Endothelial cell of umbilical vein (primary cell): ENCODE measurements at regions not wholly inside any gene's neighbourhood (a gene's known extent, or its start where the extent isn't known, plus 50 kb on each side); places are given as distances from the start of the nearest gene placed in this dataset.

Experiments used
- BruUV-seq: library from RNA; stranded (reverse); fragments of 400-500 nt; replicated peaks from 2 replicates; lab custom pipeline; 2021; lab: Mats Ljungman, UMichigan
- CTCF ChIA-PET: fragments of 300-600, 350-600 bp; sonication (Branson Sonifier 250); formaldehyde crosslinking; loops from one replicate; lab custom pipeline; 2021; ENCODE audit warnings: antibody characterized with exemption, inconsistent platforms; lab: Charles Lee
- POLR2A ChIA-PET: fragments of 300-600, 350-600 bp; sonication (Branson Sonifier 250); formaldehyde crosslinking; loops from one replicate; lab custom pipeline; 2021; ENCODE audit warnings: antibody characterized with exemption, inconsistent platforms; lab: Charles Lee
- DNase-seq: peaks from one replicate; pipeline ENCODE4 v3.0.0-alpha.2; 2011; ENCODE audit warnings: low read depth, low spot score
- FAIRE-seq: peaks from 2 replicates; lab custom pipeline; 2011; peaks lifted over from hg19 to GRCh38; lab: Jason Lieb, UNC
- H2AFZ ChIP-seq: 2 replicates; pipeline ENCODE4 v1.6.0; 2012; ENCODE audit warnings: low read depth, low read length, control low read depth, inconsistent platforms
- H3K27ac ChIP-seq: 2 replicates; pipeline ENCODE4 v1.5.1; 2011; ENCODE audit warnings: low read depth, mild to moderate bottlenecking, control low read depth, low read length, moderate library complexity; ENCODE audit not compliant: insufficient read depth
- H3K27me3 ChIP-seq, 2 experiments: 2 replicates each; pipeline versions ENCODE4 v1.6.0 to v1.6.1; 2011; ENCODE audit warnings: low read length in 2 of 2, mixed read lengths in 1 of 2; ENCODE audit not compliant: control insufficient read depth in 2 of 2, insufficient read depth in 2 of 2
- H3K36me3 ChIP-seq, 2 experiments: 2 replicates in 1 of 2; 3 replicates in 1 of 2; pipeline ENCODE4 v1.5.1; 2011; ENCODE audit warnings: low read length in 2 of 2, mild to moderate bottlenecking in 1 of 2, moderate library complexity in 1 of 2; ENCODE audit not compliant: control insufficient read depth in 2 of 2, insufficient read depth in 2 of 2; ENCODE audit errors: extremely low read depth in 1 of 2
- H3K4me1 ChIP-seq: 3 replicates; pipeline ENCODE4 v1.5.1; 2011; ENCODE audit warnings: mild to moderate bottlenecking, low read length; ENCODE audit not compliant: control insufficient read depth, insufficient read depth; ENCODE audit errors: extremely low read depth
- H3K4me2 ChIP-seq: 2 replicates; pipeline ENCODE4 v1.6.1; 2011; ENCODE audit warnings: low read length, control low read depth, mixed read lengths; ENCODE audit not compliant: insufficient read depth
- H3K4me3 ChIP-seq, 3 experiments: fragments of 200-600 bp in 1 of 3; sonication (generic), shearing (Covaris generic) in 1 of 3; replicated peaks in 1 of 3; 2 replicates each; pipeline ENCODE4 v1.5.1; 2011 to 2016; ENCODE audit warnings: control low read depth in 3 of 3, low read length in 3 of 3, mild to moderate bottlenecking in 2 of 3, inconsistent platforms in 1 of 3, low read depth in 1 of 3, moderate library complexity in 1 of 3; ENCODE audit not compliant: insufficient read depth in 1 of 3
- H3K79me2 ChIP-seq: 2 replicates; pipeline ENCODE4 v1.6.0; 2012; ENCODE audit warnings: low read length, inconsistent platforms; ENCODE audit not compliant: control insufficient read depth, insufficient read depth
- H3K9ac ChIP-seq: replicated peaks from 2 replicates; pipeline ENCODE3; 2011; ENCODE audit warnings: low read length, control low read depth; ENCODE audit not compliant: insufficient read depth; ENCODE audit errors: extremely low read depth
- H3K9me1 ChIP-seq: replicated peaks from 3 replicates; pipeline ENCODE4 v1.6.0; 2011; ENCODE audit warnings: mild to moderate bottlenecking, low read length; ENCODE audit not compliant: control insufficient read depth, insufficient read depth; ENCODE audit errors: extremely low read depth
- H3K9me3 ChIP-seq: replicated peaks from 2 replicates; pipeline ENCODE4 v1.5.1; 2012; ENCODE audit warnings: low read length, inconsistent platforms; ENCODE audit not compliant: control insufficient read depth, insufficient read depth
- H4K20me1 ChIP-seq: replicated peaks from 2 replicates; pipeline ENCODE3; 2011; ENCODE audit warnings: mild to moderate bottlenecking, low read length; ENCODE audit not compliant: control insufficient read depth, insufficient read depth; ENCODE audit errors: extremely low read depth
- CTCF ChIP-seq, 2 donors: IDR thresholded peaks; 1 replicate in 1 of 2; 2 replicates in 1 of 2; pipeline ENCODE4 v1.5.1; 2011; ENCODE audit warnings: low read length in 2 of 2, mild to moderate bottlenecking in 2 of 2, moderate library complexity in 2 of 2, control low read depth in 1 of 2, inconsistent platforms in 1 of 2, low read depth in 1 of 2; ENCODE audit not compliant: insufficient read depth in 1 of 2; ENCODE audit errors: extremely low read depth in 1 of 2
- EZH2 ChIP-seq: IDR thresholded peaks from 2 replicates; pipeline ENCODE4 v1.6.1; 2012; ENCODE audit warnings: borderline replicate concordance, low read depth, mild to moderate bottlenecking, moderate library complexity, low read length, inconsistent platforms; ENCODE audit not compliant: severe bottlenecking
- FOS ChIP-seq: IDR thresholded peaks from 2 replicates; pipeline ENCODE4 v1.6.1; 2011; ENCODE audit warnings: mild to moderate bottlenecking, low read length, moderate library complexity, borderline replicate concordance; ENCODE audit not compliant: insufficient read depth
- GATA2 ChIP-seq: IDR thresholded peaks from 2 replicates; pipeline ENCODE4 v1.7.0; 2011; ENCODE audit warnings: low read depth, mild to moderate bottlenecking, moderate library complexity, mixed read lengths, low read length; ENCODE audit not compliant: insufficient read length, insufficient read depth
- JUN ChIP-seq: IDR thresholded peaks from 2 replicates; pipeline ENCODE4 v1.6.1; 2011; ENCODE audit warnings: borderline replicate concordance, low read depth; ENCODE audit not compliant: insufficient read length, insufficient read depth
- MYC ChIP-seq: IDR thresholded peaks from one replicate; pipeline ENCODE4 v1.6.1; 2011; ENCODE audit warnings: mild to moderate bottlenecking, low read depth, low read length
- POLR2A ChIP-seq: IDR thresholded peaks from 2 replicates; pipeline ENCODE4 v1.6.1; 2012; ENCODE audit warnings: low read depth, mild to moderate bottlenecking, control low read depth, low read length
- POLR2AphosphoS5 ChIP-seq: IDR thresholded peaks from 2 replicates; pipeline ENCODE4 v1.6.1; 2012; ENCODE audit warnings: low read depth, mild to moderate bottlenecking, control low read depth, low read length, moderate library complexity; ENCODE audit not compliant: insufficient read depth
- dilution Hi-C: fragments of 300-500 bp; cut with MboI; formaldehyde crosslinking; loops from one replicate; pipeline ENCODE4 v1.15.0; 2019; ENCODE audit warnings: low sequenced_read_pairs; ENCODE audit not compliant: extremely low pct_ligation_motif_present
- intact Hi-C: fragments of 100-400 bp; cut with micrococcal nuclease; formaldehyde crosslinking; loops from one replicate; pipeline ENCODE4 v1.10.0; 2022

- H4K20me1 ChIP-seq, result no peaks in the 10 kb centered on the region
- no peaks in the 10 kb centered on the region for H3K9me1 ChIP-seq
- peaks cover 5% of the 10 kb centered on the region for H3K9me3 ChIP-seq
- POLR2A ChIA-PET, result no interaction called here
- BruUV-seq, result no TSS peak
- no peak overlapping the region for H2AFZ ChIP-seq
- TF ChIP-seq CTCF (IDR thresholded peaks at IDR 0.05; ENCODE audit: extremely low read depth in 1 of 2, insufficient read depth in 1 of 2, low read depth in 1 of 2, low read length in 2 of 2), result no peak
- no peak for TF ChIP-seq MYC
- no peak overlapping the region for H3K27ac ChIP-seq
- H3K4me1 ChIP-seq, result no peaks in the 10 kb centered on the region
- H3K27me3 ChIP-seq, result no peaks in the 10 kb centered on the region
- dilution Hi-C loops, result no loop called here
- CTCF ChIA-PET, result interaction anchor here (1.3 kb wide), 1 partner anchor 18 kb away, joined by 4 read pairs; no protein-coding TSS in a partner anchor
- no peak overlapping the region for H3K4me2 ChIP-seq
- H3K9ac ChIP-seq, result no peak overlapping the region
- intact Hi-C loops, result no loop called here
- no peaks in the 10 kb centered on the region for H3K36me3 ChIP-seq
- H3K4me3 ChIP-seq, result no peak overlapping the region
- no peak for DNase-seq
- H3K79me2 ChIP-seq, result no peaks in the 10 kb centered on the region
- no peak for FAIRE-seq
Observed at GRCh38 chr3:86379280-86379679, 611.7 kb downstream of the VGLL3 start.

DNA sequence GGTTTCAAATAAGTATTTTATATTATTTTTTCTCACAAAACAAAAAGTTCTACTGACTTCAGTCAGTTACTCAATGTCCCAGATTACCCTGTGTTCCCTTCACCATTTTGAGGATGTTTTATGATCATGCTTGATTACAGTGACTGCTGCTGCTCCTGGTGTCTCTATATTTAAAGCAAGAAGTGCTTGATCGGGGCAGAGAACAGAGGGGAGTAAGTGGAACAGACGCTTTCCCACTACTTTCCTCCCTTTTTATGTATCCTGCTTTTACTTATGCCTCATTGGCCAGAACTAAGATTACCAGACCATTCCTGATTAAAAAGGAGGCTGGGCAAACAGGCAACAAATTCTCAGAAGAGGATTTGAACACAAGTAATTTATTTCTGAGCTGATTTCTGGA is 612.1 kb downstream of the VGLL3 start:
- no TSS peak for BruUV-seq

More for the DNA sequence above, 612.1 kb downstream of the VGLL3 start:
- no peak for TF ChIP-seq JUN
- TF ChIP-seq MYC, result no peak
- no peak for TF ChIP-seq GATA2
- no peak for TF ChIP-seq EZH2
- no peak for TF ChIP-seq FOS
- TF ChIP-seq POLR2AphosphoS5, result no peak
- TF ChIP-seq CTCF (IDR thresholded peaks at IDR 0.05; ENCODE audit: extremely low read depth in 1 of 2, insufficient read depth in 1 of 2, low read depth in 1 of 2, low read length in 2 of 2), result no peak
- no peak for TF ChIP-seq POLR2A
- H3K27ac ChIP-seq, result no peak overlapping the region
- H3K4me3 ChIP-seq, result no peak overlapping the region
- H3K36me3 ChIP-seq, result no peaks in the 10 kb centered on the region
- no peaks in the 10 kb centered on the region for H3K4me1 ChIP-seq
- DNase-seq, result no peak
- POLR2A ChIA-PET, result no interaction called here
- dilution Hi-C loops, result no loop called here
- no peaks in the 10 kb centered on the region for H3K79me2 ChIP-seq
- H4K20me1 ChIP-seq, result no peaks in the 10 kb centered on the region
- no peak overlapping the region for H3K4me2 ChIP-seq
- peaks cover 5% of the 10 kb centered on the region for H3K9me3 ChIP-seq
- H2AFZ ChIP-seq, result no peak overlapping the region
- H3K9me1 ChIP-seq, result no peaks in the 10 kb centered on the region
- FAIRE-seq, result no peak
- CTCF ChIA-PET, result interaction anchor here (1.3 kb wide), 1 partner anchor 17 kb away, joined by 4 read pairs; no protein-coding TSS in a partner anchor
- H3K9ac ChIP-seq, result no peak overlapping the region
- intact Hi-C loops, result no loop called here
- H3K27me3 ChIP-seq, result no peaks in the 10 kb centered on the region
